ENCODE measurements at regions not wholly inside any gene's neighbourhood (a gene's known extent, or its start where the extent isn't known, plus 50 kb on each side); places are given as distances from the start of the nearest gene placed in this dataset.

DNA sequence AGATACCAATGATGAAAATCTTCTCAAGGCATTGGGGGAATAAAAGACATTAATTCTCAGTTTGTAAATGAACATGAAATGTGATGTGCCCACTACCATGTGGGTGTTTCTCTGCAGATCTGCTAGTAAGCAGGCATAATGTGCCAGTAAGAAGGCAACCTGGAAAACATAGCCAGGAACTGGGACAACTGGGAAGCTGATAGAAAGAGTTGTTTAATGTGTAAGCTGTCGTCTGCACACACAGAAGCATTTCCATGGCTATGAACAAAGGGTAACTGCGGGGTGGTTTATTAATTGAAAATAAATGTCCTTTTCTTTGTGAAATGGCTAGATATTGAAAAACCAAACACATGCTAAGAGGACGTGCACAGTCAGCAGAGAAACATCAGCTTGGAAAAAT, 52.0 kb downstream of the ZC3H11B start:
- TF ChIP-seq, protein P1, sequence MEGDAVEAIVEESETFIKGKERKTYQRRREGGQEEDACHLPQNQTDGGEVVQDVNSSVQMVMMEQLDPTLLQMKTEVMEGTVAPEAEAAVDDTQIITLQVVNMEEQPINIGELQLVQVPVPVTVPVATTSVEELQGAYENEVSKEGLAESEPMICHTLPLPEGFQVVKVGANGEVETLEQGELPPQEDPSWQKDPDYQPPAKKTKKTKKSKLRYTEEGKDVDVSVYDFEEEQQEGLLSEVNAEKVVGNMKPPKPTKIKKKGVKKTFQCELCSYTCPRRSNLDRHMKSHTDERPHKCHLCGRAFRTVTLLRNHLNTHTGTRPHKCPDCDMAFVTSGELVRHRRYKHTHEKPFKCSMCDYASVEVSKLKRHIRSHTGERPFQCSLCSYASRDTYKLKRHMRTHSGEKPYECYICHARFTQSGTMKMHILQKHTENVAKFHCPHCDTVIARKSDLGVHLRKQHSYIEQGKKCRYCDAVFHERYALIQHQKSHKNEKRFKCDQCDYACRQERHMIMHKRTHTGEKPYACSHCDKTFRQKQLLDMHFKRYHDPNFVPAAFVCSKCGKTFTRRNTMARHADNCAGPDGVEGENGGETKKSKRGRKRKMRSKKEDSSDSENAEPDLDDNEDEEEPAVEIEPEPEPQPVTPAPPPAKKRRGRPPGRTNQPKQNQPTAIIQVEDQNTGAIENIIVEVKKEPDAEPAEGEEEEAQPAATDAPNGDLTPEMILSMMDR (IDR thresholded peaks at IDR 0.05; ENCODE audit: insufficient read depth, low read depth, low read length), result no peak
- Histone ChIP-seq H3K36me3 (ENCODE audit: control insufficient read depth, insufficient read depth, low read length) (no peaks in the 10 kb centered on the region), H3K27me3 (ENCODE audit: control insufficient read depth, insufficient read depth, low read length) (no peaks in the 10 kb centered on the region), H3K4me3 (ENCODE audit: low read depth, low read length) (no peak overlapping the region)
- CTCF ChIA-PET, result interaction anchor here (1.0 kb wide), 1 partner anchor 9 kb away, joined by 3 read pairs; no protein-coding TSS in a partner anchor
- DNase-seq (ENCODE audit: low read depth), result no peak
- POLR2A ChIA-PET, result no interaction called here

DNA sequence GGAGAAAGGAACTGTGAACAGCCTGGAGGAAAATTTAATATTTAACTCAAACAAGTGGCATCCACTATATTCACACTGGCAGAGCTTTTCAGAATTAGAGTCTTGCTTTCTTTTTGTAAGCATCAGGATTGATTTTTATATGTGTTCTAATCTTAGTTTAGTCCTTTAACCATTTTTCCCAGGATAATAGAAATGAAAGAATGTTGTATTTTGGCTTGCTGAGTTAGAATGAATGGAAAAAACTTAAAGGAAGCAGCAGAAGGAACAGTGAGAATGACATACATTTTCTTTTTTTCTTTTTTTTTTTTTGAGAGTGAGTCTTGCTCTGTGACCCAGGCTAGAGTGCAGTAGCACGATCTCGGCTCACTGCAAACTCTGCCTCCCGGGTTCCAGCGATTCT, 53.0 kb downstream of the ZC3H11B start:
- TF ChIP-seq, protein P1 (IDR thresholded peaks at IDR 0.05; ENCODE audit: insufficient read depth, low read depth, low read length), result no peak
- Histone ChIP-seq H3K4me3 (ENCODE audit: low read depth, low read length) (no peak overlapping the region), H3K27me3 (ENCODE audit: control insufficient read depth, insufficient read depth, low read length) (no peaks in the 10 kb centered on the region), H3K36me3 (ENCODE audit: control insufficient read depth, insufficient read depth, low read length) (no peaks in the 10 kb centered on the region)
- ChIA-PET CTCF (no interaction called here), POLR2A (no interaction called here)
- DNase-seq (ENCODE audit: low read depth), result no peak

GRCh38 chr1:219555806-219556205, 57.1 kb downstream of the ZC3H11B start:
- Histone ChIP-seq H3K36me3 (ENCODE audit: control insufficient read depth, insufficient read depth, low read length) (no peaks in the 10 kb centered on the region), H3K27me3 (ENCODE audit: control insufficient read depth, insufficient read depth, low read length) (no peaks in the 10 kb centered on the region), H3K4me3 (ENCODE audit: low read depth, low read length) (no peak overlapping the region)
- CTCF ChIA-PET, result interaction anchor here (0.6 to 1.0 kb wide), 2 partner anchors 12 to 777 kb away, joined by 3 read pairs; no protein-coding TSS in a partner anchor
- TF ChIP-seq, protein P1 (IDR thresholded peaks at IDR 0.05; ENCODE audit: insufficient read depth, low read depth, low read length), result no peak
- POLR2A ChIA-PET, result no interaction called here
- no peak for DNase-seq (ENCODE audit: low read depth)

GRCh38 chr1:219555031-219555692, 57.7 kb downstream of the ZC3H11B start:
- ChIA-PET POLR2A (no interaction called here), CTCF (interaction anchor here (0.6 to 1.5 kb wide), 4 partner anchors 11 to 777 kb away, joined by 3 to 6 read pairs (median 3); no protein-coding TSS in a partner anchor)
- Histone ChIP-seq H3K36me3 (ENCODE audit: control insufficient read depth, insufficient read depth, low read length) (no peaks in the 10 kb centered on the region), H3K4me3 (ENCODE audit: low read depth, low read length) (no peak overlapping the region), H3K27me3 (ENCODE audit: control insufficient read depth, insufficient read depth, low read length) (no peaks in the 10 kb centered on the region)
- TF ChIP-seq, protein P1 (IDR thresholded peaks at IDR 0.05; ENCODE audit: insufficient read depth, low read depth, low read length), result no peak
- no peak for DNase-seq (ENCODE audit: low read depth)

DNA sequence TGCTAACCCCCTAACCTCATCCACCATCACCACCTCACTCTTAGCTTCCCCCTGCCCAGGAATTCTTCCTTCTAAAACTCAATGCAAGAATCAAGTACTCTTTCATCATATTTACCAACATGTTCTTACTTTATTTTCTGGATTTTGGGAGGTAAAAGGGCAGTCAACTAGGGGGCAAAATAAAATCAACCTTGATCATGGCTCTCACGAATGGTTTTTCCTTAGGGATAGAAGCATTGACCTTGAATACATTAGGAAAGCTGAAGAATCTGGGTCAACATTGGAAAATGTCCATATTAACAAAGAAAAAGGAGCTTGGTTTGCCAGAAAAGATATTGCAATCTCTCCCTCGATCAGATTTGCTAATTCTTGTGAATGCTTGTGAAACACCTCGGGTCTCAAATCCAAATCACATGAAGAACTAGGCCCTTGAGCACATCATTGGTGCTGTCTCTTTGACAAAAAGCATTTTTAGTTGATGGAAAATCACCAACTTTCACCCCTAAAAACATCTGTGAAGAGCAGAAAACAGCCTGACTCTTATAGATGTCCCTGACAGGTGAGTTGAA, 58.9 kb downstream of the ZC3H11B start:
- H3K36me3 ChIP-seq (ENCODE audit: control insufficient read depth, insufficient read depth, low read length), result no peaks in the 10 kb centered on the region
- ChIA-PET POLR2A (no interaction called here), CTCF (interaction anchor here (1.5 kb wide), 1 partner anchor 13 kb away, joined by 6 read pairs; no protein-coding TSS in a partner anchor)
- H3K4me3 ChIP-seq (ENCODE audit: low read depth, low read length), result no peak overlapping the region
- no peak for DNase-seq (ENCODE audit: low read depth)
- H3K27me3 ChIP-seq (ENCODE audit: control insufficient read depth, insufficient read depth, low read length), result no peaks in the 10 kb centered on the region
- TF ChIP-seq, protein P1 (IDR thresholded peaks at IDR 0.05; ENCODE audit: insufficient read depth, low read depth, low read length), result no peak

Data from BJ (cell line).